ENCODE measurements at regions not wholly inside any gene's neighbourhood (a gene's known extent, or its start where the extent isn't known, plus 50 kb on each side); places are given as distances from the start of the nearest gene placed in this dataset.

- no peak for DNase-seq (ENCODE audit: low read depth, low spot score)
- Histone ChIP-seq H3K27ac (ENCODE audit: low read depth, low read length) (no peak overlapping the region), H3K4me2 (ENCODE audit: low read length) (no peak overlapping the region), H3K36me3 (ENCODE audit: control insufficient read depth in 1 of 2, insufficient read depth in 2 of 2, low read length in 2 of 2) (no peaks in the 10 kb centered on the region), H3K4me3 (replicated peaks in 1 of 2; ENCODE audit: low read depth in 1 of 2, low read length in 2 of 2) (no peak overlapping the region), H3K9me2 (ENCODE audit: insufficient read depth) (no peaks in the 10 kb centered on the region), H2AFZ (ENCODE audit: low read depth, low read length, poor library complexity, severe bottlenecking) (no peak overlapping the region), H3K4me1 (ENCODE audit: control insufficient read depth in 1 of 2, insufficient read depth in 2 of 2, low read length in 2 of 2) (no peaks in the 10 kb centered on the region), H3K27me3 (ENCODE audit: insufficient read depth, low read length) (0 out of 2 replicates have a peak, but pooled peaks cover 8% of the 10 kb centered on the region), H3K9me3 (ENCODE audit: control insufficient read depth in 1 of 2, insufficient read depth in 1 of 2, low read depth in 1 of 2, low read length in 2 of 2) (no peaks in the 10 kb centered on the region), H3K79me2 (ENCODE audit: insufficient read depth, low read length) (no peaks in the 10 kb centered on the region), H3K9ac (ENCODE audit: low read length) (no peak overlapping the region), H4K20me1 (ENCODE audit: insufficient read depth) (no peaks in the 10 kb centered on the region)
- no peak for TF ChIP-seq POLR2AphosphoS5 (IDR thresholded peaks at IDR 0.05; ENCODE audit: low read depth, low read length)
- TF ChIP-seq ATF3 (IDR thresholded peaks at IDR 0.05) = no peak
- no peak for TF ChIP-seq ELF1 (IDR thresholded peaks at IDR 0.05; ENCODE audit: borderline replicate concordance, low read depth)
- POLR2A ChIA-PET = no interaction called here
- CTCF ChIA-PET = no interaction called here
- no peak for ATAC-seq
- intact Hi-C loops (cut with micrococcal nuclease) = no loop called here
- RAD21 ChIA-PET (ENCODE audit: low non-redundant PET in 1 of 2, low total read pairs in 2 of 2, uncharacterized antibody in 2 of 2, unreplicated experiment in 2 of 2) = no interaction called here
- no TSS peak for BruUV-seq (replicated peaks)
Observed at GRCh38 chr4:181982856-181983255, 260.3 kb upstream of the TENM3 start.

- Histone ChIP-seq H3K9me3 (ENCODE audit: control insufficient read depth in 1 of 2, insufficient read depth in 1 of 2, low read depth in 1 of 2, low read length in 2 of 2) (no peaks in the 10 kb centered on the region), H2AFZ (ENCODE audit: low read depth, low read length, poor library complexity, severe bottlenecking) (no peak overlapping the region), H3K36me3 (ENCODE audit: control insufficient read depth in 1 of 2, insufficient read depth in 2 of 2, low read length in 2 of 2) (no peaks in the 10 kb centered on the region), H3K4me2 (ENCODE audit: low read length) (no peak overlapping the region), H3K4me1 (ENCODE audit: control insufficient read depth in 1 of 2, insufficient read depth in 2 of 2, low read length in 2 of 2) (no peaks in the 10 kb centered on the region), H3K4me3 (replicated peaks in 1 of 2; ENCODE audit: low read depth in 1 of 2, low read length in 2 of 2) (no peak overlapping the region), H3K27me3 (ENCODE audit: insufficient read depth, low read length) (peaks cover 5% of the 10 kb centered on the region), H3K9me2 (ENCODE audit: insufficient read depth) (no peaks in the 10 kb centered on the region), H3K9ac (ENCODE audit: low read length) (no peak overlapping the region), H3K27ac (ENCODE audit: low read depth, low read length) (no peak overlapping the region), H3K79me2 (ENCODE audit: insufficient read depth, low read length) (no peaks in the 10 kb centered on the region), H4K20me1 (ENCODE audit: insufficient read depth) (no peaks in the 10 kb centered on the region)
- no peak for TF ChIP-seq SIN3A (IDR thresholded peaks at IDR 0.05; ENCODE audit: low read depth)
- no peak for TF ChIP-seq SP1 (IDR thresholded peaks at IDR 0.05; ENCODE audit: low read depth)
- TF ChIP-seq CBX3 (IDR thresholded peaks at IDR 0.05; ENCODE audit: low read depth) = no peak
- no peak for TF ChIP-seq JUND (IDR thresholded peaks at IDR 0.05)
- no peak for TF ChIP-seq CEBPB (IDR thresholded peaks at IDR 0.05; ENCODE audit: low read depth)
- TF ChIP-seq ATF3 (IDR thresholded peaks at IDR 0.05) = no peak
- no peak for TF ChIP-seq ELF1 (IDR thresholded peaks at IDR 0.05; ENCODE audit: borderline replicate concordance, low read depth)
- no peak for TF ChIP-seq ZBTB33 (IDR thresholded peaks at IDR 0.05; ENCODE audit: extremely low read depth, insufficient replicate concordance, low read length)
- TF ChIP-seq REST (IDR thresholded peaks at IDR 0.05; ENCODE audit: low read depth) = no peak
- no peak for TF ChIP-seq POLR2AphosphoS5 (IDR thresholded peaks at IDR 0.05; ENCODE audit: low read depth, low read length)
- no peak for TF ChIP-seq RAD21 (IDR thresholded peaks at IDR 0.05; ENCODE audit: low read depth)
- no peak for TF ChIP-seq ZFX (IDR thresholded peaks at IDR 0.05)
- TF ChIP-seq ZNF274 (IDR thresholded peaks at IDR 0.05; ENCODE audit: low read depth, low read length) = no peak
- no peak for TF ChIP-seq TCF7L2 (IDR thresholded peaks at IDR 0.05; ENCODE audit: borderline replicate concordance, extremely low read depth, insufficient read depth, insufficient read length)
- TF ChIP-seq POLR2A (IDR thresholded peaks at IDR 0.05; ENCODE audit: borderline replicate concordance, extremely low read depth, insufficient read depth, insufficient read length) = no peak
- DNase-seq (ENCODE audit: low read depth, low spot score) (no peak), ATAC-seq (no peak)
- POLR2A ChIA-PET = no interaction called here
- intact Hi-C loops (cut with micrococcal nuclease) = no loop called here
- RAD21 ChIA-PET (ENCODE audit: low non-redundant PET in 1 of 2, low total read pairs in 2 of 2, uncharacterized antibody in 2 of 2, unreplicated experiment in 2 of 2) = no interaction called here
- CTCF ChIA-PET = no interaction called here
- BruUV-seq (replicated peaks) = no TSS peak
Observed at GRCh38 chr4:181987392-181987791, 255.8 kb upstream of the TENM3 start.

Data from HCT116 (cell line).